ENCODE measurements at regions not wholly inside any gene's neighbourhood (a gene's known extent, or its start where the extent isn't known, plus 50 kb on each side); places are given as distances from the start of the nearest gene placed in this dataset.
"Not testable (repeated sequence)": the region's sequence is repeated elsewhere in the genome, so short reads cannot be mapped to it uniquely, and the experiment has no call there.

DNA sequence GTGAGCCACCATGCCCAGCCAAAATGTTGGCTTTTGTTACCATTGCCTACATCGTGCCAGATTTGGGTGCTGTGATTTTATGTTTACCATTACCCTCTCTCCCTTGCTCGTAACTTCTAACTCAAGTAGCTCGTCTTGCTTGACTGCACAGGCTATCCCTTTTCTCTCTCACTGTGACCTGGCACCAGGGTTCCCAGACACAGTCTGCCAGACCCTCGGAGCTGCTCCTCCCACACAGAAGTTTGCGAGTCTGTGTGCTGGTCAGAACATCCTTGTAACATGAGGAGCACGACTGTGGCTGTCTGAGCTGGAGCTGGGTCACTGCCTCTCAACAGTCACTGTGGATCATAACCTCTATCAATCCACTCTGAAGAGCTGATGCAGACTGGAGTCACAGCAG, 152.5 kb upstream of the ACKR3 start:
- no peak for DNase-seq

DNA sequence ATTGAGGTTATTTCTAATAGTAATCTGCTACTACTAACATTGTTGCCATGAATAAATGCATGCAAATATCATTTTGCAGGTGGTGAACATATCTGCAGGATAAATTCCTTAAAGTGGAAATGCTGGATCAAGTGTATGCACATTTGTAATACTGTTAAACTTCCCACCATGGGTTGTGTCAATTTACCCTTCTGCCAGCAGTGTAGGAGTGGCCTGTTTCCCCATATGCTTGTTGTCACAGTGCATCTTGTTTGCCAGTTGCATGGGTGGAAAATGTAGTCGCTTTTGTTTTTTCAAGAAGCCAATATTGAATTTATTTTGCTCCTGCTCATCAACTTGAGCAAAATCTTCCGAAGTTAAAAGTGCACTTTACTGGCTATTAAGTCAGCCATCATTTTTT, 139.0 kb upstream of the ACKR3 start:
- no peak for DNase-seq

DNA sequence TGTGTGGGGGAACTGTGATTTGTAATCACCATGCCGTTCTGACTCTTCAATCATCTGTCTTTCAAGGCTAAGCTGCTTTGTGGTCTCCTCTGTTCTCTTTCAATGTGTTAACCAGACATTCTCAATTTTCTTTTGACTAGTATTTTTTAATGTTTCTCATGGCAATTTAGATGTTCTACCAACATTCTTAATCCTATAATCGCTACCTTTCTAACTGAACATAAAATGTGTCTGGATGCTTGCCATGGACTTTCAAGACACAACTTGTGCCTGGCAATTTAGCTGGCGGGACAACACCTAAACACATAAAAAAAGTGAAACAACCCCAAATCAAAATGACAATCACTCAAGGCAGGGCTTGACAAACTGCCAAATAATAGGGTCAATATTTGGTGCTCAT, 135.0 kb upstream of the ACKR3 start:
- DNase-seq, result no peak

DNA sequence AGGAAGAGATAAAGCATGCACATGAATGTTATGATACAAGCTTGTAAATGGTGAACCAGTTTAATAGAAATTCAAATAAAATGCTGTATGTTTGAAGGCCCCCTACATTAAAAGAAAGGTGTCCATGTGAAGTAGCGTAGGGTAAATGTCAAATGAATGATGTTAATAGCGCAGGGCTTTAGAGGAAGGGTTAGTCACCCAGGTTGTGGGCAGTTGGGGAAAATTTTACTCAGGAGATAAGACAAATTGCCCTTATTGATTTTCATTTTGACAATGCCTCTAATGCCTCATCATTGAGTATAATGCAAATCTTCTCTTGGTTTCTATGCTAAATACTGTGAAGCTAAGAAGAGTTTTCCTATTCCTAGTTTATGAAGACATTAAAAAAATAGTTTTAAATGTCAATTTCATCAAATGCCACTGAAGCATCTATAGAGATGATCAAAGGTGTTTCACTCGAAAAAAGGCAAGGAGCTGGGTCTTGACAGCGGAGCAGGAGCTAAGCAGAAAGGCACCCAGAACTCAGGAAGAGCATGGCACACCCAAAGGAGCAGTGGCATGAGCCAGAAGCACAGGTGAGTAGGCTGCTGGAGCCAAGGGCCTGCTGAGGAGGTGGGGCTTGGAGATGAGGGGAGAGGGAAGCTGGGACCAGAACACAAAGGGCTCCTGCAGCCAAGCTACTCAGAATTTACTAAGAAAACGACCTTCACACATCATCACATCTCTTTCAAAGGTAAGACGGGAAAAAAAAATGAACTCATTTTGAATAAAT, 129.3 kb upstream of the ACKR3 start:
- DNase-seq, result no peak

DNA sequence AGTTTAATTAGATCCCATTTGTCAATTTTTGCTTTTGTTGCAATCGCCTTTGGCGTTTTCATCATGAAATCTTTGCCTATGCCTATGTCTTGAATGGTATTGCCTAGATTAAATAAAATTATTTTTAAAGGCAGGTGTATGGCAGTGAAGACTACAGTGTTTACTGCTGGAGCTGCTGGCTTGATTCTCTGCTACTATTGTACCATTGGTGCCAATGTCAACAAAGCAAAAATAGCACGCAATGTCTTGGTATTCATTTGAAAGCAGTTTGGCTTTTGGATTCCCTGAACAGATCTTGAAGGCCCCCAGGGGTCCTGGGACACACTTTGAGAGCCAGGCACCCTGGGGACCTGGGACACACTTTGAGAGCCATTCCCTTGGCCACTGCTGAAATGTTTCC, 125.4 kb upstream of the ACKR3 start:
- DNase-seq, result no peak

DNA sequence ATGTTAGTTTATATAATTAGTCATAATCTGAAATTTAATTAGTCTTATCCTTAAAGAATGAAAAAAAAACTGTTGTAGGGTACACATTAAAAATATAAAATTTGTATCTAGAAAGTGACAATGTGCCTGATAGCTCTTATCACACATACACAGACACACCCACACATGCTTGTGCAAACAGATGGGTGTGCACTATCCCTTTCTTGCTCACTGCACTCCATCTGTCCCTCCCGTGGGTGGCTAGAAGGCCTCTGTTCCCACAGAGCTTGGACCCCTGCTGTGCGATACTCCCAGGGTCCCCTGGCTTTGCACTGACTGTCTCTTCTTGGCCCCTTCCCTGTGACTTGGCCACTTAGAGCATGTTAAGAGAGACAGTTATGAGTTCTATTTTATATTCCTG, 123.9 kb upstream of the ACKR3 start:
- DNase-seq, result no peak

DNA sequence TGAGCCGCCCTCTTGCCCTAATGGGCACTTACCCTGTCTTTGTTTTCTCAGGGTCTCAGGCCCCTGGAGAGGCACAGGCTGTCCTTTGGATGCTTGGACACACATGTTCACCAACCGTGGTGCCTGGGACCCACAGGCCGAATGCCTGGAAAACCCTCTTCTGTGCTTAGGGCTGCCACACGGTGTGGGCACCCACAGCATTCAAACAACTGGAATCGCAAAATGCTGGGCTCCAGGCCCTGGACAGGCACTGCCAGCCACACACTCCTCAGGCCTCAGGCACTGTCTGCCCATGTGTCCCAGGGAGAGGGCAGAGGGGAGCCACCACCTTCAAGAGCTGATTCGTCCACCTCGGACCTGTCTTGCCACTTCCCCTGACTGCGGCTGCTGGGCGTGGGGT, 123.1 kb upstream of the ACKR3 start:
- no peak for DNase-seq

DNA sequence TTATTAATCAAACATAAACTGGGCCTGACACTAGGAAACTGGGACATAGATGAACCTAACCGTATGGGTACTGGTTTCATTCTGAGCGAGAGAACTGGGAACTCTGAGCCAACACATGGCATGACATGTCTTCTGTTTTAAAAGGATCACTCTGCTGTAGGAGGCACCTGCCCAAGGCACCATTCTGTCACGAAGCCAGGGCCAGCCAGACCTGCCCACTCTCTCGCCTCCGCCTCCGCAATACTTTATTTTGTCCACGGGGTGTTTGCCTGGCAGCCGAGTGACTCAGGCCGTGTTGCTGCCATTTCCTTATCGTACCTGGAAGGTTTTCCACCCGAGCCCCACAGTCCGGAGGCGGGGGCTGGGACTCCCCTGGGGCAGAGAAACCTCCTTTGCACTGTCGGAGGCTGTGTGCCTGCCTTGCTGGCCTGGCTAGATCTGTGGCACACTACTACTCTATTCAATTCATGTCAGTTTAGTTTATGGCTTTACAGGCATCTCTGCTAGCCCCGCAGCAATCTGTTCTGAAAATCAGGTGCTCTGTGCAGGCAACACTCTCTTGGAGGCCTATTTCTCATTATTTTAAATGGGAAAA, 120.4 kb upstream of the ACKR3 start:
- no peak for DNase-seq

DNA sequence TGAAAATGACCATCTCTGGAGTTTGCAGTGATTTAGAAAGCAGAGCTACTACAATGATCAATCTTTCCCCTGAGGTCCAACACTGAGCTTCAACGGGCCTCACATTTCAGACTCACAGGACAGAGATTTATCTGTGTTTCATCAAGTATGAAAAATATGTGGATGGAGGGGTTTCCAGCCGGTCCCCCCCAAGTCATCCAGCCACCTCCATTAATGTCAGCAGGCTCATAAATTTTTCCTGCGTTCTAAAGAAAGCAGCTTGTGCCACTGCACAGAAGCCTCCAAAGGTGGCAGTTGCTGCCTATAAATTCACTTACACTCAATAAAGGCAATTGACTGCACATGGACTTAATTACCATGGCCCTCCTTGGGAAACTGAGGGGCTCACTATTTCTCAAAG, 117.4 kb upstream of the ACKR3 start:
- DNase-seq, result no peak

DNA sequence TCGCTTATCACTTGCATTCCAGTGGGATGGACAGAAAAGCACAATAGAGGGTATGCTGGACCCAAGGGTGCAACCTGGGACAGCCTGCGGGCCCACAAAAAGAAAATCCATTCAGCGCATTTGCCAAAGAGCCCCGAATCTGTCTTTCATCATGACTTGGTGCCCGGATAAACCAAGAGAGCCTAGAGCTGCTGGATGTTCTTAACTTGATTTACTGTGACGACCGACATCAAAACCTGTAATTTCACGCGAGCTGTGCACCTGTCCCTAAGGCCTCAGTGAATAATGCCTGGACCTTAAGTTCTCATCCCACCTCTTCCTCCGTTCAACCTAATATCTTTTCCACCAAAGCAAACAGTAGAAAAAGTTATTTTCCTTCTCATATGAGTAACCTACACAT, 115.5 kb upstream of the ACKR3 start:
- no peak for DNase-seq

DNA sequence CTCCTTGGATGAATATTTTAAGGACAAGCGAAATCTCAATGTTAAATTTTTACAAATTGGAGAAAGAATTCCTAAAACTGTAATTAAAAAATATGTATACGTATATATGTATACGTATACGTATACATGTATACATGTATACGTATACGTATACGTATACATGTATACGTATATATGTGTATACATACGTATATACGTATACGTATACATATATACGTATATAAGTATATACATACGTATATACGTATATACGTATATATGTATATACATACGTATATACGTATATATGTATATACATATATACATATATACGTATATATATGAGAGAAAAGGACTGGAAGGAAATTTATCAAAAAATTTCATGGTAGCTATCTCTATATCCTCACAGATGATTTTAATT, 110.2 kb upstream of the ACKR3 start:
- no peak for DNase-seq

DNA sequence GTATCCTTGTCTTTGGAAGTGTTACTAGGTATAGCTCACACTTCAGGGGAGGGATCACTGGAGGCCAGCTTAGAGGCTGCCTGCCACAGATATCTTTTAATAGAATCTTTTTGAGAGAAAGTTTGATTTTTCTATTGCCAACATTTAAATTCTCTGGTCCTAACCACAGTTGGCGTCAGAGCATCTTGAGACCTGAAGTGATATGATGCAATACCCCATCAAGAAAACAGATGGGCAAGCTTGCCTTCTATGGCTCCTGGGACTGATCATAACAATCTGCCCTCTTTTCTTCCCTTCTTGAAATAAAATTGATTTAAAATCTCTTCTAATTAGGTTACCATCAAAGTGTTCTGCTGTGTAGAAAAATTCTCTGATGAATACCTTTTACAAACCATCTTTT, 105.5 kb upstream of the ACKR3 start:
- DNase-seq, result no peak

DNA sequence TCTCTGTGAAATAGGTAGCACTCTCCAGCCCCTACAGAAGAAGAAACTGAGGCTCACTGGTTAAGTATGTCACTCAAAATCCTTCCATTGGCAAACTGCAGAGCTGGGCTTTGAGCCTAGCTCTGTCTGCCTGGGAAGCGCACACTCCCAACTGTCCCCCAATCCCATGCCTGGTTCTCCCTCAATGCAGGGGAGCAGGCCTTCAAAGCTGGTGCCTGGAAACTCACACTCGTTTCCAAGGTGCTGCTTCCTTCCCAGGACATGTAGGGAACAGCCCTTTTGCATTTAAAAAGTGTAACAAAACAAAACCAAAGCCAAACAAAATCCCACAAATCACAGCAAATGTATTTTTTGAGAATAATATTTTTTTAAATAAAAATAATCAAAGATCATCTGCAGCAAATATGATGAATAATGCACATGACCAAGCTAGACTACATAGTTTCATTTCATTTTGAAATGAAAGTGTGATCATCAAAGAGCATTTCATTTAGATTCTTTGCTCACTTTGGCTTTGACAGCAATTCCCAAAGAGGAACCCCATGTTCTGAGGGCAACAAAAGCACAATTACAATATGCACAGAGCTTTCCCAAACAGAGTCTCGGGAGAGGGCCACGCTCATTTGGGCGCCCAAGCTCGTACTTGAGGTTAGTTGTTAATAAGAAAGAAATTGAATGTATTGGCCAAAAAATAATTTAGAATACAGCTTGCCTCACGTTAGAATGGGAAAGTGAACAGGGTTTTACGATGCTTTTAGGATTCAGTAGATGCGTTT, 96.7 kb upstream of the ACKR3 start:
- DNase-seq, result no peak

DNA sequence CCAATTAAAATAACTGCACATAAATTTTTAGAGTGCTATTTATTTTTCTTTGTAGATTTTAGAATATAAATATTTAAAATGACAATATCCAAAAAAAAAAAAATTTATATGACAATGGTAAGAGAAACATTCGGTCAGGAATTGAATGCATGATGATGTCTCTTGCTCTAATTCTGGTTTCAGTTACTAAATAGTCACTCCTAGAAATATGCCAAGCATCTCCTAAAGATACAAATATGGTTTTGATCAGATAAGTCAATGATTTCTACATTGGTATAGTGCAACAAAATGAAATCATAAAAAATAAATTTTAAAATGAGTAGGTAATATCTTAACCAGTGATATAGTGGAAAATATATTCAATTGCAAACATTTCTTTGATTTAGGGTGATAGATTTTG, 95.9 kb upstream of the ACKR3 start:
- no peak for DNase-seq

DNA sequence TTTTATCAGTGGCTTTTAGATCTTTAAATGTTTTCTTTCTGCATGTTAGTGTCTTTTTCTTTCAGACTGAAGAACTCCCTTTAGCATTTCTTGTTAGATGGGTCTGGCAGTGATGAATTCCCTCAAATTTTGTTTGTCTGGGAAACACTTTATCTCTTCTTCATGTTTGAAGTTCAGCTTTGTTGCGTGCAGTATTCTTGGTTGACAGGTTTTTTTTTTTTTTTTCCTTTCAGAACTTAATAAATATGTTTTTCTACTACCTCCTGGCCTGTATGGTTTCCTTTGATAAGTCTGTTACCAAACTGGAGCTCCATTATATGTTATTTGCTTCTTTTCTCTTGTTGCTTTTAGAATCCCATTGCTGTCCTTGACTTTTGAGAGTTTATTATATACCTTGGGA, 89.8 kb upstream of the ACKR3 start:
- DNase-seq, result no peak

DNA sequence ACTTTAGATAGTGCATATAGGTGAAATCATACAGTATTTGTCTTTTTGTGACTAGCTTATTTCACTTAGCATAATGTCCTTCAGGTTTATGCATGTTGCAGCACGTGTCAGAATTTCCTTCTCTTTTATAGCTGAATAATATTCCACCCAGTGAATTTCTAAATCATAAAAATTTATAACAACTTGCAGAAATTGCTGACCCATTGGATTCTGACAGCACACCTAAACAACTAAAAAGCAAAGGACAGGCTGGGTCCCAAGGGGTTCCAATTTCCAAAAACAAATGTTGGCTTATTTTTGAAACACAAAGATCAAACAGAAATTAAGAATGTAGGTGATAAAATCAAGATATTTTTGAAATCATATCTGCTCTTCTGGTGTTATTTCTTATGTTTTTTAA, 86.5 kb upstream of the ACKR3 start:
- no peak for DNase-seq

DNA sequence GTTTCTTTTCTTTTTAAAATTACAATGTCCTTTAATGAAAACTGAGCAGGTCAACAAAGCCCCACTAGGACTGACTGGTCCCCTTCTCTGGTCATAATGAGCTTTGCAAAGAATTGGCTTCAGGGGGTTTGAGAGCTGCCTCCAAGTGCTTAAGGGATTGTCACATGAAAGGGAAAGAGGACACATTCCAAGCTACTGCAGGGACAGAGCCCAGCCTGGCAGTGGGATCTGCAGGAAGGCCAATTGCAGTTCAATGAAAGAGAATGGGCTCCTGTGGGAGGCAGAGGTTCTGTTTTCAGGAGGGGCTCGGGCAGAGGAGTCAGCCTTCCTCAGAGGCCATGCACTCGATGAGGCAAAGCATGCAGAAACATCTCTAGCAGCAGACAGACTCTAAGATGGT, 84.1 kb upstream of the ACKR3 start:
- no peak for DNase-seq

DNA sequence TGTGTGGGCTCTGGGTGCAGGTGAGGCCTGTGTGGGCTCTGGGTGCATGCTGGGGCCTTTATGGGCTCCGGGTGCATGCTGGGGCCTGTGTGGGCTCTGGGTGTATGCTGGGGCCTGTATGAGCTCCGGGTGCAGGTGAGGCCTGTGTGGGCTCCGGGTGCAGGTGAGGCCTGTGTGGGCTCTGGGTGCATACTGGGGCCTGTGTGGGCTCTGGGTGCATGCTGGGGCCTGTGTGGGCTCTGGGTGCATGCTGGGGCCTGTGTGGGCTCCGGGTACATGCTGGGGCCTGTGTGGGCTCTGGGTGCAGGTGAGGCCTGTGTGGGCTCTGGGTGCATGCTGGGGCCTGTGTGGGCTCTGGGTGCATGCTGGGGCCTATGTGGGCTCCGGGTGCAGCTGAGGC, 80.5 kb upstream of the ACKR3 start:
- DNase-seq, result not testable (repeated sequence)

DNA sequence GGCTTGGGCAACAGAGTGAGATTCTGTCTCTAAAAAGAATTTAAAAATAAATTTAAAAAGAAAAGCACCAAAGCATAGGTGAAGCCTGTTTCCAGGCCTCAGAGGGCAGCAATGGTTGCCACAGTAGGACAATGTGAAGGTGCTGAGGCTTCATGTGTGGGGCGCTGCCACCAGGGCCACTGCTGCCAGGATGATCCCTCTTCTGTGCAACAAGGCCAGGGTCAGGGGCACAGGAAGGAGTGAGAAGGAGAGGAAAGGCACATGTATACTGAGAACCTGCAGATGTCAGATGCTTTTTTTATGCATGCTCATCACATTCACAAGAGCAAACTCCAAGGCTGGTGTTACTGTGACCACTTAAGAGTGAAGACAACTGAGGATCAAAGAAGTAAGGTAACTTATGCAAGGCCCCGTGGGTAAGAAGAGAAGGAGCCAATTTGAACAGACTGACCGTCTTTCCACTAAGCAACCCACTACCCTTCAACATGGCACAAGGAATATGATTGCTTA, 79.7 kb upstream of the ACKR3 start:
- no peak for DNase-seq

DNA sequence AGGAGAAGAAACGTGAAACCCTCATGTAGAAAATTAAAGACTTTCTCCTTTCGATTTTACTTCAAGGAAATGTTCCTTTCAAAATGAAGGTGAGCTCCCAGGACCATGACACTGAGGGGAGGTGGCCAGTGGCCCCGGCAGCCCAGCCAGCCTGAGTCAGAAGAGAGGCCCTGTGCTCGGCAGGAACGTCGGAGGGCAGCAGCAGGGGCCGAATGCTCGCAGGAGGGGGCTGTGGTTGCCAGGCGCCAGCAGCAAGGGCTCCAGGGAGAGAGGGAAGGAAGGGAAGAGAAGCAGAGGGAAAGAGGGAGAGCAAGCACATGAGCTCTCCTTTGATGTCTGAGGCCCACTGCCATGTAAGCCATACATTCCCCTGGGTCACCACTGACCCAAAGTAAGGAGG, 73.3 kb upstream of the ACKR3 start:
- no peak for DNase-seq

DNA sequence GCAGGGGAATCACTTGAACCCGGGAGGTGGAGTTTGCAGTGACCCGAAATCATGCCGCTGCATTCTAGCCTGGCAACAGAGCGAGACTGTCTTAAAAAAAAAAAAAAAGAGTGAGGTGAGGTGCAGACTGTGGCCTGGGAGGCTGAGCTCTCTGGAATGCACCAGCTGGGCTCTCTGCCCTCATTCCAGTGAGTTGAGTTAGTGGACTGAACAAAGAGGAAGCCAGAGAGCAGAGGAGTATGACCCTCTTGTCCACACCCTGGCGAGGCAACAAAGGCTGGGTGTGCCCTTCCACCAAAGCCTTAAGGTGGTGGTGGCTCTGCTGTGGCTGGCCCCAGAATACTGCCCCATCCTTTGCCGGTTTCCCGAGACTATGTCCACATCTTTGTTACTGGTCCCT, 71.3 kb upstream of the ACKR3 start:
- DNase-seq, result peak in 1 of 2 experiments; percentile 4

DNA sequence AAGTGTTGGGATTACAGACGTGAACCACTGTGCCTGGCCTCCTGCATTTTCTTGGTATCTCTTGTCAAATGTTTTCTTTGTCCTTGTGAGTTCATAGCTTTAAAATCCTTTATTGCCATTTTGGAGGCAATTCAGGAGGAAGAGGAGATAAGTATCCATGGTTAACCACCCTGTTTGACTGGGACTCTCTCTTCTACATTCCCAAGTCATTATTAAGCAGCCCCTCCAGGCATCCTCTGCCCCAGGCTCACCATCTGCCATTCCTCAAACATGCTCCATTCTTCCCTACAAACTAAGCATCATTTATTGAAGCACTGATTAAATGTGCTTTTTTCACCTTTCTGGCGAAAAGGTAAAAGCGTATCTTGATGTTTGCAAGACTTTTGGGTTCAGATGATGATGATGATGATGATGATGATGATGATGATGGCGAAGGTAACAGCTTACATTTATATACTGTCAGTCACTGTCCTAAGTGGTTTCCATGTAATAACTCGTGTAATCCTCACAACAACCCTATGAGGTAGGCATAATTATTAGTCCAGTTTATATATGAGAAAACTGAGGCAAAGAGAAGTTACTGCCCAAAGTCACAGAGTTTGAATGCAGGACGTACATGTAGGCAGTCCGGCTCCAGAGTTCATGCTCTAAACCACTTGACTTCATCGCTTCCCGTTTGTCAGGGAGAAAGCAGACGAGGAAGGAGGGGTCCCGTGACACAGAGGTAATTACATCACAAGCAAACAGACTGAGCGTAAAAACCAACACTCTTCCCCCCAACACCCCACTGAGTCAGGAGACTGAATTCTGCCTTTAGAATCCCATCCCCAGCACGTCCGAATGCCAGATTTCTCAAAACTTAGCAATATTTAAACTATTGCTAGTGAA, 69.7 kb upstream of the ACKR3 start:
- no peak for DNase-seq

DNA sequence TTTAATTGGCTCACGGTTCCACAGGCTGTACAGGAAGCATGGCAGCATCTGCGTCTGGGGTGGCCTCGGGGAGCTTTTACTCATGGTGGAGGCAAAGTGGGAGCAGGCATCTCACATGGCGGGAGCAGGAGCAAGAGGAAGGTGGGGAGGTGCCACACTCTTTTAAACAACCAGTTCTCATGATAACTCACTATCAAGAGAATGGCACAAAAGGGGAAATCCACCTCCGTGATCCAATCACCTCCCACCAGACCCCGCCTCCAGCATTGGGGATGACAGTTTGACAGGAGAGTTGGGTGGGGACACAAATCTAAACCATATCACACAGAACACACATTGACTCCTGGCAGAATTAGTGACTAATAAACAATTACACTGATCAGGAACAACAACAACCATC, 68.6 kb upstream of the ACKR3 start:
- no peak for DNase-seq

All from SW 1271 (cell line).